Naive thymus-derived CD8-positive, alpha-beta T cell (primary cell): ENCODE measurements at regions not wholly inside any gene's neighbourhood (a gene's known extent, or its start where the extent isn't known, plus 50 kb on each side); places are given as distances from the start of the nearest gene placed in this dataset.

Experiments used
- ATAC-seq, 2 donors: fragments of 150-1000 bp; cut with Tn5 transposase in 1 of 2; sonication (Bioruptor Pico), chemical (Tn5 transposase) in 1 of 2; 1 replicate in 1 of 2; 2 replicates in 1 of 2; pipeline ENCODE4 v1.10.0; 2021; ENCODE audit warnings: mild to moderate bottlenecking in 2 of 2, moderate library complexity in 2 of 2
- POLR2A ChIA-PET: fragments of 350-600 bp; sonication (Branson Sonifier 250); formaldehyde crosslinking; loops from one replicate; lab custom pipeline; 2021; ENCODE audit warnings: antibody characterized with exemption; lab: Charles Lee
- DNase-seq, 10 donors: peaks; one replicate each; pipeline versions ENCODE4 v3.0.0 to v3.0.0-alpha.2; 2020 to 2022
- H3K27ac Mint-ChIP-seq, 10 donors: one replicate each; pipeline ENCODE4 v1.8.0; 2020 to 2022; ENCODE audit warnings: mild to moderate bottlenecking in 10 of 10, mixed read lengths in 10 of 10, moderate library complexity in 4 of 10, inconsistent platforms in 1 of 10
- H3K27me3 Mint-ChIP-seq, 5 donors: one replicate each; pipeline ENCODE4 v1.8.0; 2021 to 2022; ENCODE audit warnings: mixed read lengths in 5 of 5
- H3K36me3 Mint-ChIP-seq, 3 donors: one replicate each; pipeline ENCODE4 v1.8.0; 2020 to 2022; ENCODE audit warnings: mixed read lengths in 3 of 3, mild to moderate bottlenecking in 2 of 3, inconsistent platforms in 1 of 3
- H3K4me1 Mint-ChIP-seq, 4 donors: one replicate each; pipeline ENCODE4 v1.8.0; 2021 to 2022; ENCODE audit warnings: mixed read lengths in 4 of 4
- H3K4me3 Mint-ChIP-seq, 10 donors: one replicate each; pipeline ENCODE4 v1.8.0; 2020 to 2022; ENCODE audit warnings: mild to moderate bottlenecking in 10 of 10, mixed read lengths in 10 of 10, moderate library complexity in 6 of 10, inconsistent platforms in 1 of 10
- H3K9me3 Mint-ChIP-seq, 9 donors: one replicate each; pipeline ENCODE4 v1.8.0; 2020 to 2022; ENCODE audit warnings: mixed read lengths in 9 of 9, mild to moderate bottlenecking in 3 of 9, inconsistent platforms in 1 of 9, moderate library complexity in 1 of 9

- no peaks in the 10 kb centered on the region for H3K36me3 Mint-ChIP-seq
- H3K4me3 Mint-ChIP-seq: no peak overlapping the region
- DNase-seq (no peak), ATAC-seq (no peak)
- no peaks in the 10 kb centered on the region for H3K4me1 Mint-ChIP-seq
- POLR2A ChIA-PET: no interaction called here
- peaks cover 0 to 4% (median 0%) of the 10 kb centered on the region in 9 donors for H3K9me3 Mint-ChIP-seq
- H3K27me3 Mint-ChIP-seq: peaks cover 0 to 4% (median 2%) of the 10 kb centered on the region in 5 donors
- H3K27ac Mint-ChIP-seq: no peak overlapping the region
Observed at GRCh38 chr15:96687388-96688107, 357.0 kb downstream of the NR2F2 start.

GRCh38 chr15:96690733-96691132 is 360.2 kb downstream of the NR2F2 start:
- Mint-ChIP-seq H3K4me1 (no peaks in the 10 kb centered on the region), H3K36me3 (no peaks in the 10 kb centered on the region), H3K4me3 (no peak overlapping the region), H3K9me3 (peaks cover 0 to 6% (median 0%) of the 10 kb centered on the region in 9 donors), H3K27ac (no peak overlapping the region), H3K27me3 (peaks cover 0 to 7% (median 0%) of the 10 kb centered on the region in 5 donors)
- POLR2A ChIA-PET: no interaction called here
- no peak for DNase-seq
- no peak for ATAC-seq

- H3K27me3 Mint-ChIP-seq: peaks cover 0 to 7% (median 0%) of the 10 kb centered on the region in 5 donors
- DNase-seq (no peak), ATAC-seq (no peak)
- peaks cover 0 to 6% (median 0%) of the 10 kb centered on the region in 9 donors for H3K9me3 Mint-ChIP-seq
- POLR2A ChIA-PET: no interaction called here
- no peak overlapping the region for H3K4me3 Mint-ChIP-seq
- H3K36me3 Mint-ChIP-seq: no peaks in the 10 kb centered on the region
- no peak overlapping the region for H3K27ac Mint-ChIP-seq
- H3K4me1 Mint-ChIP-seq: no peaks in the 10 kb centered on the region
Observed at GRCh38 chr15:96692826-96693225, 362.3 kb downstream of the NR2F2 start.

GRCh38 chr15:96693515-96693914 is 363.0 kb downstream of the NR2F2 start:
- POLR2A ChIA-PET: no interaction called here
- Mint-ChIP-seq H3K9me3 (peaks cover 0 to 6% (median 0%) of the 10 kb centered on the region in 9 donors), H3K36me3 (no peaks in the 10 kb centered on the region), H3K27me3 (peaks cover 0 to 7% (median 0%) of the 10 kb centered on the region in 5 donors), H3K4me1 (no peaks in the 10 kb centered on the region), H3K27ac (no peak overlapping the region), H3K4me3 (no peak overlapping the region)
- no peak for DNase-seq
- no peak for ATAC-seq

GRCh38 chr15:96693990-96694517 is 363.6 kb downstream of the NR2F2 start:
- no peak for ATAC-seq
- H3K27ac Mint-ChIP-seq: no peak overlapping the region
- peaks cover 0 to 7% (median 1%) of the 10 kb centered on the region in 5 donors for H3K27me3 Mint-ChIP-seq
- no peaks in the 10 kb centered on the region for H3K36me3 Mint-ChIP-seq
- DNase-seq: no peak
- H3K4me1 Mint-ChIP-seq: no peaks in the 10 kb centered on the region
- POLR2A ChIA-PET: no interaction called here
- H3K4me3 Mint-ChIP-seq: no peak overlapping the region
- peaks cover 0 to 6% (median 0%) of the 10 kb centered on the region in 9 donors for H3K9me3 Mint-ChIP-seq

GRCh38 chr15:96695426-96695825 is 364.9 kb downstream of the NR2F2 start:
- no peaks in the 10 kb centered on the region for H3K4me1 Mint-ChIP-seq
- H3K9me3 Mint-ChIP-seq: peaks cover 0 to 6% (median 0%) of the 10 kb centered on the region in 9 donors
- DNase-seq (no peak), ATAC-seq (no peak)
- no peak overlapping the region for H3K27ac Mint-ChIP-seq
- no peaks in the 10 kb centered on the region for H3K36me3 Mint-ChIP-seq
- POLR2A ChIA-PET: no interaction called here
- H3K4me3 Mint-ChIP-seq: no peak overlapping the region
- H3K27me3 Mint-ChIP-seq: peaks cover 0 to 11% (median 1%) of the 10 kb centered on the region in 5 donors

- H3K27ac Mint-ChIP-seq: no peak overlapping the region
- ATAC-seq: no peak
Observed at GRCh38 chr15:96699871-96700401, 369.4 kb downstream of the NR2F2 start.

GRCh38 chr15:96700555-96700954 is 370.1 kb downstream of the NR2F2 start:
- Mint-ChIP-seq H3K27ac (no peak overlapping the region), H3K27me3 (peaks cover 0 to 10% (median 2%) of the 10 kb centered on the region in 5 donors), H3K9me3 (no peaks in the 10 kb centered on the region), H3K4me3 (no peak overlapping the region), H3K36me3 (no peaks in the 10 kb centered on the region), H3K4me1 (no peaks in the 10 kb centered on the region)
- POLR2A ChIA-PET: no interaction called here
- ATAC-seq (no peak), DNase-seq (no peak)

More at GRCh38 chr15:96699871-96700401, 369.4 kb downstream of the NR2F2 start:
- H3K9me3 Mint-ChIP-seq: peaks cover 0 to 3% (median 0%) of the 10 kb centered on the region in 9 donors
- no peak overlapping the region for H3K4me3 Mint-ChIP-seq
- no peak for DNase-seq
- peaks cover 0 to 10% (median 2%) of the 10 kb centered on the region in 5 donors for H3K27me3 Mint-ChIP-seq
- POLR2A ChIA-PET: no interaction called here
- no peaks in the 10 kb centered on the region for H3K4me1 Mint-ChIP-seq
- H3K36me3 Mint-ChIP-seq: no peaks in the 10 kb centered on the region

GRCh38 chr15:96701443-96701842 is 370.9 kb downstream of the NR2F2 start:
- H3K36me3 Mint-ChIP-seq: no peaks in the 10 kb centered on the region
- H3K4me3 Mint-ChIP-seq: no peak overlapping the region
- ATAC-seq (no peak), DNase-seq (no peak)
- POLR2A ChIA-PET: no interaction called here
- no peaks in the 10 kb centered on the region for H3K4me1 Mint-ChIP-seq
- peaks cover 0 to 10% (median 2%) of the 10 kb centered on the region in 5 donors for H3K27me3 Mint-ChIP-seq
- H3K9me3 Mint-ChIP-seq: no peaks in the 10 kb centered on the region
- no peak overlapping the region for H3K27ac Mint-ChIP-seq

- no peak for DNase-seq
- Mint-ChIP-seq H3K27me3 (peaks cover 0 to 10% (median 2%) of the 10 kb centered on the region in 5 donors), H3K9me3 (no peaks in the 10 kb centered on the region), H3K36me3 (no peaks in the 10 kb centered on the region), H3K4me3 (no peak overlapping the region), H3K27ac (no peak overlapping the region), H3K4me1 (no peaks in the 10 kb centered on the region)
- ATAC-seq: no peak
- POLR2A ChIA-PET: no interaction called here
Observed at GRCh38 chr15:96701877-96702276, 371.4 kb downstream of the NR2F2 start.

GRCh38 chr15:96702589-96702988 is 372.1 kb downstream of the NR2F2 start:
- peaks cover 0 to 11% (median 2%) of the 10 kb centered on the region in 5 donors for H3K27me3 Mint-ChIP-seq
- POLR2A ChIA-PET: no interaction called here
- DNase-seq (no peak), ATAC-seq (no peak)
- no peaks in the 10 kb centered on the region for H3K9me3 Mint-ChIP-seq
- H3K4me3 Mint-ChIP-seq: no peak overlapping the region
- no peaks in the 10 kb centered on the region for H3K36me3 Mint-ChIP-seq
- no peaks in the 10 kb centered on the region for H3K4me1 Mint-ChIP-seq
- H3K27ac Mint-ChIP-seq: no peak overlapping the region

- H3K4me1 Mint-ChIP-seq: no peaks in the 10 kb centered on the region
- DNase-seq (no peak), ATAC-seq (no peak)
- H3K36me3 Mint-ChIP-seq: no peaks in the 10 kb centered on the region
- no peaks in the 10 kb centered on the region for H3K9me3 Mint-ChIP-seq
- H3K27me3 Mint-ChIP-seq: peaks cover 0 to 11% (median 2%) of the 10 kb centered on the region in 5 donors
- no peak overlapping the region for H3K27ac Mint-ChIP-seq
- POLR2A ChIA-PET: no interaction called here
- no peak overlapping the region for H3K4me3 Mint-ChIP-seq
Observed at GRCh38 chr15:96703091-96703490, 372.6 kb downstream of the NR2F2 start.

- no peak overlapping the region for H3K27ac Mint-ChIP-seq
- peaks cover 0 to 11% (median 2%) of the 10 kb centered on the region in 5 donors for H3K27me3 Mint-ChIP-seq
- DNase-seq (no peak), ATAC-seq (no peak)
- H3K4me1 Mint-ChIP-seq: no peaks in the 10 kb centered on the region
- H3K9me3 Mint-ChIP-seq: no peaks in the 10 kb centered on the region
- H3K36me3 Mint-ChIP-seq: no peaks in the 10 kb centered on the region
- POLR2A ChIA-PET: no interaction called here
- no peak overlapping the region for H3K4me3 Mint-ChIP-seq
Observed at GRCh38 chr15:96703794-96704550, 373.5 kb downstream of the NR2F2 start.
